H1 (cell line): ENCODE measurements at regions not wholly inside any gene's neighbourhood (a gene's known extent, or its start where the extent isn't known, plus 50 kb on each side); places are given as distances from the start of the nearest gene placed in this dataset.

Source experiments
- NRF1 ChIP-seq: IDR thresholded peaks from 2 replicates; pipeline ENCODE4 v1.6.1; 2011; ENCODE audit warnings: mild to moderate bottlenecking, low read depth, low read length, improper control_type of control experiment
- SIN3A ChIP-seq, 2 experiments: IDR thresholded peaks in 1 of 2; conservative IDR thresholded peaks in 1 of 2; 2 replicates each; pipeline ENCODE4 v1.6.1; 2011 to 2012; ENCODE audit warnings: low read length in 2 of 2, improper control_type of control experiment in 1 of 2, low read depth in 1 of 2, mild to moderate bottlenecking in 1 of 2

DNA sequence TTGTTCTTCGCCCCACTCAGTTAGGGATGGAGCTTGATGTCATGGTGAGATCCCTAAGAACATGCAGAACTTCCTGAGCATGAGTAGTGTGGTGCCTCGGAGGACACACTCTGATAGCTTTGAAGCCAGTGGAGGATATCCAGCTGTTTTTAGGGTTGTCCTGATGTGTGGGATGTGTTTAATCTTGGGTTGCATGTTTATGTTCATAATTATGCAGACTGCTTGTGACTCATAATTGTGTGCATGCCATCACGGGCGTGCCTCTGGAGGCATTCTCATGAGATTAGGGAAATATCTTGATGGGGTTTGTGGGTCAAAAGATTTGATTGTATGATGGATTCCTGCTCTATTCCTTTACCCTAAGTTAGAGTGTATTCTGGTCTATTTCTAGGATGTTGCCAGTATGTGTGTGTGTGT is 267.4 kb upstream of the PELI2 start:
- TF ChIP-seq SIN3A (conservative IDR thresholded peaks at IDR 0.05 in 1 of 2, IDR thresholded peaks at IDR 0.05 in 1 of 2; ENCODE audit: low read depth in 1 of 2, low read length in 2 of 2) (no peak), NRF1 (no peak)
